CD4-positive, CD25-positive, alpha-beta regulatory T cell (primary cell): ENCODE measurements at regions not wholly inside any gene's neighbourhood (a gene's known extent, or its start where the extent isn't known, plus 50 kb on each side); places are given as distances from the start of the nearest gene placed in this dataset.

Experiments
- ATAC-seq, 2 donors: fragments of 150-1000 bp; cut with Tn5 transposase; one replicate each; pipeline ENCODE4 v1.10.0; 2021; ENCODE audit warnings: low read depth in 2 of 2, moderate number of reproducible peaks in 2 of 2, moderate library complexity in 1 of 2
- DNase-seq, 3 donors: peaks; one replicate each; pipeline versions ENCODE4 v3.0.0 to v3.0.0-alpha.2; 2012 to 2022; ENCODE audit warnings: mixed read lengths in 1 of 3
- H3K27ac ChIP-seq: one replicate; pipeline ENCODE4 v1.7.0; 2013; ENCODE audit warnings: mild to moderate bottlenecking, low read length; ENCODE audit not compliant: insufficient read depth, poor library complexity, severe bottlenecking
- H3K27me3 ChIP-seq: one replicate; pipeline ENCODE4 v1.7.0; 2013; ENCODE audit warnings: low read length; ENCODE audit not compliant: control insufficient read depth, insufficient read depth
- H3K36me3 ChIP-seq: one replicate; pipeline ENCODE4 v1.7.0; 2013; ENCODE audit warnings: mild to moderate bottlenecking, low read length, moderate library complexity; ENCODE audit not compliant: control insufficient read depth, insufficient read depth
- H3K4me1 ChIP-seq: 2 replicates; pipeline ENCODE4 v1.7.0; 2013; ENCODE audit warnings: mild to moderate bottlenecking, low read length; ENCODE audit not compliant: insufficient read depth, control insufficient read depth, poor library complexity, severe bottlenecking
- H3K4me3 ChIP-seq: one replicate; pipeline ENCODE4 v1.7.0; 2013; ENCODE audit warnings: low read depth, mild to moderate bottlenecking, low read length, moderate library complexity
- H3K9me3 ChIP-seq, 2 experiments: 1 replicate in 1 of 2; 2 replicates in 1 of 2; pipeline ENCODE4 v1.7.0; 2013; ENCODE audit warnings: low read length in 2 of 2, mild to moderate bottlenecking in 1 of 2, moderate library complexity in 1 of 2; ENCODE audit not compliant: control insufficient read depth in 2 of 2
- H3K27ac Mint-ChIP-seq, 3 donors: one replicate each; pipeline ENCODE4 v1.8.0; 2020 to 2022; ENCODE audit warnings: mild to moderate bottlenecking in 3 of 3, mixed read lengths in 3 of 3, moderate library complexity in 2 of 3
- H3K27me3 Mint-ChIP-seq: one replicate; pipeline ENCODE4 v1.8.0; 2022; ENCODE audit warnings: mild to moderate bottlenecking, mixed read lengths
- H3K36me3 Mint-ChIP-seq: one replicate; pipeline ENCODE4 v1.8.0; 2020; ENCODE audit warnings: mixed read lengths
- H3K4me1 Mint-ChIP-seq, 4 donors: one replicate each; pipeline ENCODE4 v1.8.0; 2020 to 2022; ENCODE audit warnings: mixed read lengths in 4 of 4, mild to moderate bottlenecking in 1 of 4
- H3K4me3 Mint-ChIP-seq, 4 donors: one replicate each; pipeline ENCODE4 v1.8.0; 2020 to 2022; ENCODE audit warnings: mild to moderate bottlenecking in 4 of 4, mixed read lengths in 4 of 4, moderate library complexity in 3 of 4
- H3K9me3 Mint-ChIP-seq, 7 donors: one replicate each; pipeline ENCODE4 v1.8.0; 2020 to 2022; ENCODE audit warnings: mixed read lengths in 7 of 7, mild to moderate bottlenecking in 3 of 7, moderate library complexity in 2 of 7

GRCh38 chr13:22039961-22040360, 369.1 kb downstream of the FGF9 start:
- no peaks in the 10 kb centered on the region for H3K9me3 ChIP-seq
- no peaks in the 10 kb centered on the region for H3K36me3 Mint-ChIP-seq

GRCh38 chr13:22040810-22041364, 370.0 kb downstream of the FGF9 start:
- Mint-ChIP-seq H3K36me3 (no peaks in the 10 kb centered on the region), H3K27me3 (peaks cover 16% of the 10 kb centered on the region), H3K4me3 (peak overlapping the region; percentile 70 to 84 (median 82)), H3K9me3 (peaks cover 0 to 2% (median 0%) of the 10 kb centered on the region in 7 donors), H3K4me1 (peaks cover 0 to 5% (median 2%) of the 10 kb centered on the region in 4 donors), H3K27ac (no peak overlapping the region)
- DNase-seq (no peak), ATAC-seq (no peak)
- no peaks in the 10 kb centered on the region for H3K9me3 ChIP-seq
- H3K27me3 ChIP-seq = no peaks in the 10 kb centered on the region
- no peaks in the 10 kb centered on the region for H3K4me1 ChIP-seq
- no peak overlapping the region for H3K27ac ChIP-seq
- H3K4me3 ChIP-seq = peak overlapping the region; percentile 70
- no peaks in the 10 kb centered on the region for H3K36me3 ChIP-seq

More at GRCh38 chr13:22039961-22040360, 369.1 kb downstream of the FGF9 start:
- H3K27me3 ChIP-seq = no peaks in the 10 kb centered on the region
- Mint-ChIP-seq H3K9me3 (peaks cover 0 to 2% (median 0%) of the 10 kb centered on the region in 7 donors), H3K27me3 (peaks cover 16% of the 10 kb centered on the region), H3K4me3 (no peak overlapping the region), H3K27ac (no peak overlapping the region), H3K4me1 (peaks cover 0 to 5% (median 2%) of the 10 kb centered on the region in 4 donors)
- DNase-seq = no peak
- H3K4me1 ChIP-seq = no peaks in the 10 kb centered on the region
- H3K27ac ChIP-seq = no peak overlapping the region
- ATAC-seq = no peak
- H3K4me3 ChIP-seq = no peak overlapping the region
- H3K36me3 ChIP-seq = no peaks in the 10 kb centered on the region

GRCh38 chr13:22041741-22042140, 370.9 kb downstream of the FGF9 start:
- Mint-ChIP-seq H3K27me3 (peaks cover 18% of the 10 kb centered on the region), H3K4me3 (peak overlapping the region; percentile 15 to 83 (median 22)), H3K9me3 (peaks cover 0 to 3% (median 0%) of the 10 kb centered on the region in 7 donors), H3K27ac (peak overlapping the region in 1 of 3 donors; percentile 11), H3K4me1 (peaks cover 0 to 5% (median 2%) of the 10 kb centered on the region in 4 donors), H3K36me3 (no peaks in the 10 kb centered on the region)
- Histone ChIP-seq H3K9me3 (no peaks in the 10 kb centered on the region), H3K27ac (no peak overlapping the region), H3K4me1 (no peaks in the 10 kb centered on the region), H3K27me3 (no peaks in the 10 kb centered on the region), H3K36me3 (no peaks in the 10 kb centered on the region), H3K4me3 (peak overlapping the region; percentile 70)
- no peak for ATAC-seq
- DNase-seq = no peak

- ATAC-seq (no peak), DNase-seq (no peak)
- no peak overlapping the region for H3K4me3 Mint-ChIP-seq
- H3K9me3 ChIP-seq = no peaks in the 10 kb centered on the region
- peaks cover 0 to 5% (median 0%) of the 10 kb centered on the region in 7 donors for H3K9me3 Mint-ChIP-seq
- no peak overlapping the region for H3K4me3 ChIP-seq
- no peaks in the 10 kb centered on the region for H3K27me3 ChIP-seq
- H3K4me1 ChIP-seq = no peaks in the 10 kb centered on the region
- peak overlapping the region in 2 of 3 donors; percentile 14 to 89 for H3K27ac Mint-ChIP-seq
- H3K27ac ChIP-seq = no peak overlapping the region
- peaks cover 2 to 14% (median 10%) of the 10 kb centered on the region in 4 donors for H3K4me1 Mint-ChIP-seq
- no peaks in the 10 kb centered on the region for H3K36me3 Mint-ChIP-seq
- H3K36me3 ChIP-seq = no peaks in the 10 kb centered on the region
- peaks cover 13% of the 10 kb centered on the region for H3K27me3 Mint-ChIP-seq
These were observed 376.4 kb downstream of the FGF9 start for GRCh38 chr13:22047082-22047784.

- H3K36me3 Mint-ChIP-seq = no peaks in the 10 kb centered on the region
- ATAC-seq (no peak), DNase-seq (no peak)
- H3K27me3 Mint-ChIP-seq = peaks cover 11% of the 10 kb centered on the region
- peaks cover 2 to 14% (median 10%) of the 10 kb centered on the region in 4 donors for H3K4me1 Mint-ChIP-seq
- no peak overlapping the region for H3K4me3 Mint-ChIP-seq
- Histone ChIP-seq H3K9me3 (no peaks in the 10 kb centered on the region), H3K27me3 (no peaks in the 10 kb centered on the region), H3K36me3 (no peaks in the 10 kb centered on the region), H3K4me1 (no peaks in the 10 kb centered on the region), H3K27ac (no peak overlapping the region), H3K4me3 (no peak overlapping the region)
- H3K9me3 Mint-ChIP-seq = peaks cover 0 to 5% (median 0%) of the 10 kb centered on the region in 7 donors
- H3K27ac Mint-ChIP-seq = no peak overlapping the region
These were observed 376.9 kb downstream of the FGF9 start for GRCh38 chr13:22047785-22048104.

GRCh38 chr13:22049384-22049783, 378.5 kb downstream of the FGF9 start:
- Mint-ChIP-seq H3K27me3 (peaks cover 7% of the 10 kb centered on the region), H3K4me3 (no peak overlapping the region), H3K36me3 (no peaks in the 10 kb centered on the region), H3K4me1 (peaks cover 2 to 14% (median 8%) of the 10 kb centered on the region in 4 donors), H3K27ac (no peak overlapping the region), H3K9me3 (peaks cover 0 to 3% (median 0%) of the 10 kb centered on the region in 7 donors)
- ATAC-seq (no peak), DNase-seq (no peak)
- Histone ChIP-seq H3K4me1 (no peaks in the 10 kb centered on the region), H3K36me3 (no peaks in the 10 kb centered on the region), H3K27ac (no peak overlapping the region), H3K9me3 (no peaks in the 10 kb centered on the region), H3K27me3 (no peaks in the 10 kb centered on the region), H3K4me3 (no peak overlapping the region)

GRCh38 chr13:22050951-22051563, 380.2 kb downstream of the FGF9 start:
- no peak for DNase-seq
- Mint-ChIP-seq H3K27me3 (peaks cover 7% of the 10 kb centered on the region), H3K27ac (peak overlapping the region in 1 of 3 donors; percentile 72), H3K4me1 (peaks cover 6 to 14% (median 10%) of the 10 kb centered on the region in 4 donors), H3K4me3 (no peak overlapping the region), H3K9me3 (peaks cover 0 to 5% (median 0%) of the 10 kb centered on the region in 7 donors), H3K36me3 (no peaks in the 10 kb centered on the region)
- Histone ChIP-seq H3K4me1 (no peaks in the 10 kb centered on the region), H3K27ac (no peak overlapping the region), H3K9me3 (no peaks in the 10 kb centered on the region), H3K27me3 (peaks cover 1% of the 10 kb centered on the region), H3K36me3 (no peaks in the 10 kb centered on the region), H3K4me3 (no peak overlapping the region)
- ATAC-seq = no peak
